GM23338 (cell line): ENCODE measurements at regions not wholly inside any gene's neighbourhood (a gene's known extent, or its start where the extent isn't known, plus 50 kb on each side); places are given as distances from the start of the nearest gene placed in this dataset.

ENCODE experiments used
- CTCF ChIP-seq, 2 experiments: fragments of 200-600 bp in 1 of 2; sonication (generic) in 1 of 2; conservative IDR thresholded peaks; 2 replicates each; pipeline versions ENCODE4 v1.5.1 to v1.6.1; 2016 to 2017; ENCODE audit warnings: antibody characterized with exemption in 2 of 2, low read depth in 2 of 2, mild to moderate bottlenecking in 2 of 2, moderate library complexity in 1 of 2
- EZH2 ChIP-seq: fragments of 200-600 bp; sonication (generic); IDR thresholded peaks from one replicate; pipeline ENCODE4 v1.8.0; 2017; ENCODE audit warnings: antibody characterized with exemption, mild to moderate bottlenecking, low read depth; ENCODE audit not compliant: unreplicated experiment
- EZH2phosphoT487 ChIP-seq: fragments of 200-600 bp; sonication (generic); IDR thresholded peaks from one replicate; pipeline ENCODE4 v1.8.1; 2018; ENCODE audit warnings: antibody characterized with exemption; ENCODE audit not compliant: unreplicated experiment
- POLR2AphosphoS5 ChIP-seq: IDR thresholded peaks from 2 replicates; pipeline ENCODE4 v1.6.1; 2016; ENCODE audit warnings: antibody characterized with exemption, low read depth
- REST ChIP-seq: IDR thresholded peaks from one replicate; pipeline ENCODE4 v1.6.1; 2018; ENCODE audit warnings: antibody characterized with exemption; ENCODE audit not compliant: unreplicated experiment

- TF ChIP-seq EZH2 (no peak), EZH2phosphoT487 (no peak), CTCF (conservative IDR thresholded peaks at IDR 0.05; ENCODE audit: low read depth in 2 of 2) (no peak), REST (no peak), POLR2AphosphoS5 (no peak)
Measured at GRCh38 chr1:4562321-4562720, 92.1 kb upstream of the AJAP1 start.
